ENCODE measurements at regions not wholly inside any gene's neighbourhood (a gene's known extent, or its start where the extent isn't known, plus 50 kb on each side); places are given as distances from the start of the nearest gene placed in this dataset.

DNA sequence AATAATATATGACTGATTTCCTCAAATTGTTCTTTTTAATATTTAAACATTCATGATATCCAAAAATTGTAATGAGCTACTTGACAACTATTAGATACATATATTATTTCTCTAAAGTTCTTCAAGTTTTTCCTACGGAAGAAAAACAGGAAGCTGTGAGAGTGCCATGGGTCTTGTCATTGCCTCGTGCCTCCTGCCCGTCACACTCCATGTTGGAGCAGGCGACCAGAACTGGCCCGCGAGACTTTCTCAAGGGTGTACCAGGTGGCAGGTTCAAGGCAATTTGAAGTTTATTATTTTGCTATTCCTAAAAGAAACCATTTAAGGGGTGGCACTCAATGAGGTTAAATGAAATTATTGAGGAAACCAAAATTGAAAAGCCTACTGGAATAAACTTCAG is 337.2 kb downstream of the HACE1 start:
- Histone ChIP-seq H3K9me3 (no peaks in the 10 kb centered on the region), H3K27me3 (peaks cover 9% of the 10 kb centered on the region), H3K4me1 (peaks cover 0 to 19% (median 7%) of the 10 kb centered on the region in 4 donors), H3K4me3 (no peak overlapping the region), H3K36me3 (no peaks in the 10 kb centered on the region), H3K27ac (no peak overlapping the region)
- intact Hi-C loops (cut with DNase I; ENCODE audit: low total_unique reads) (no loop called here), in situ Hi-C loops (cut with MboI; ENCODE audit: low pct_ligation_motif_present in 1 of 4, low pct_unique_long_range_greater_than_20kb in 1 of 4, low sequenced_read_pairs in 3 of 4) (no loop called here)
- TF ChIP-seq POLR2AphosphoS5 (IDR thresholded peaks at IDR 0.05) (no peak), POLR2A (IDR thresholded peaks at IDR 0.05) (no peak), EP300 (IDR thresholded peaks at IDR 0.05; ENCODE audit: low read depth) (no peak)
- TF ChIP-seq, protein P1, sequence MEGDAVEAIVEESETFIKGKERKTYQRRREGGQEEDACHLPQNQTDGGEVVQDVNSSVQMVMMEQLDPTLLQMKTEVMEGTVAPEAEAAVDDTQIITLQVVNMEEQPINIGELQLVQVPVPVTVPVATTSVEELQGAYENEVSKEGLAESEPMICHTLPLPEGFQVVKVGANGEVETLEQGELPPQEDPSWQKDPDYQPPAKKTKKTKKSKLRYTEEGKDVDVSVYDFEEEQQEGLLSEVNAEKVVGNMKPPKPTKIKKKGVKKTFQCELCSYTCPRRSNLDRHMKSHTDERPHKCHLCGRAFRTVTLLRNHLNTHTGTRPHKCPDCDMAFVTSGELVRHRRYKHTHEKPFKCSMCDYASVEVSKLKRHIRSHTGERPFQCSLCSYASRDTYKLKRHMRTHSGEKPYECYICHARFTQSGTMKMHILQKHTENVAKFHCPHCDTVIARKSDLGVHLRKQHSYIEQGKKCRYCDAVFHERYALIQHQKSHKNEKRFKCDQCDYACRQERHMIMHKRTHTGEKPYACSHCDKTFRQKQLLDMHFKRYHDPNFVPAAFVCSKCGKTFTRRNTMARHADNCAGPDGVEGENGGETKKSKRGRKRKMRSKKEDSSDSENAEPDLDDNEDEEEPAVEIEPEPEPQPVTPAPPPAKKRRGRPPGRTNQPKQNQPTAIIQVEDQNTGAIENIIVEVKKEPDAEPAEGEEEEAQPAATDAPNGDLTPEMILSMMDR (IDR thresholded peaks at IDR 0.05), result no peak
- no peak for DNase-seq
- 73 to 84% methylated on average over 6 of the region's 6 CpGs for WGBS, 2 donors (ENCODE audit: low coverage in 1 of 2)

DNA sequence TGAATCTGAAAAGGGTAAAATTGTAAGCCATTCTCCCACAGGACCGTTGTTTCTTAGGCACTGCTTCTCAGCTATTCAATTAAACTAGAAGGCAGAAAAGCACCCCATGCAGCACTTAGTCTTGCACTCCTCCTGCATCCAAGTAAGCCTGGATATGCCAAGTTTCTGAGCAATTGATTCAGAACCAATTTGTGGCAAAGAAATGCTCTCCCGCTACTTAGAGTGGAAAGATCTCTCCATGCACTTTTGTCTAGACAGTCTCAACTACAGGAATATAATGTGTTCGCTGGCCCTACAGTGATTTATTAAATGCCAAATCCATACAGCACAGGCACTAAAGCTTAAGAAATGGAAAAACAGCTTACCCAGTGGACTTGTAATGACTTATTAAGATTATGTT is 338.5 kb downstream of the HACE1 start:
- TF ChIP-seq POLR2AphosphoS5 (IDR thresholded peaks at IDR 0.05), result no peak
- TF ChIP-seq POLR2A (IDR thresholded peaks at IDR 0.05), result no peak
- no peak for TF ChIP-seq EP300 (IDR thresholded peaks at IDR 0.05; ENCODE audit: low read depth)
- TF ChIP-seq, protein P1 (IDR thresholded peaks at IDR 0.05), result no peak
- Histone ChIP-seq H3K27me3 (peaks cover 9% of the 10 kb centered on the region), H3K4me1 (peaks cover 0 to 8% (median 4%) of the 10 kb centered on the region in 4 donors), H3K27ac (no peak overlapping the region), H3K9me3 (no peaks in the 10 kb centered on the region), H3K36me3 (no peaks in the 10 kb centered on the region), H3K4me3 (no peak overlapping the region)
- in situ Hi-C loops (cut with MboI; ENCODE audit: low pct_ligation_motif_present in 1 of 4, low pct_unique_long_range_greater_than_20kb in 1 of 4, low sequenced_read_pairs in 3 of 4) (no loop called here), intact Hi-C loops (cut with DNase I; ENCODE audit: low total_unique reads) (no loop called here)
- WGBS, 2 donors (ENCODE audit: low coverage in 1 of 2), result 74 to 76% methylated on average over 3 of the region's 3 CpGs
- DNase-seq, result no peak

DNA sequence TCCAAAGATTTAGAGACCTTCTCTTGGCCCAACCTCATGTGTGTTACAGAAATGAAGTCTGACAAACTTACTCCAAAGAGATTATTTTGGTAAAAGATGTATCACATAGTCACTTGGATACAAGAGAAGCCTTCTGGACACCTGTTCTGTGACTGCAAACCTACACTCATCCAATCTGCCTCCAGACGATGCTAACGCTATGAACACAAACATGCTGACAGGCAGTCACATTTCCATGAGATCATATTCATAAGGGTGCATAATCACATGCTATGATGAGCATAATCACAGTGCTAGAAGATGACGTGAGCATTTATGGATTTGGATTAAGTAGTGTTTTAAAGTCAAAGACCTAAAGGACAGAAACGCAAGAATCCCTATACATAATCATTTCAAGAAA is 340.2 kb downstream of the HACE1 start:
- no peaks in the 10 kb centered on the region for H3K36me3 ChIP-seq
- no peaks in the 10 kb centered on the region for H3K4me1 ChIP-seq
- H3K9me3 ChIP-seq, result no peaks in the 10 kb centered on the region
- peaks cover 14% of the 10 kb centered on the region for H3K27me3 ChIP-seq
- H3K27ac ChIP-seq, result no peak overlapping the region
- no peak overlapping the region for H3K4me3 ChIP-seq
- in situ Hi-C loops (cut with MboI; ENCODE audit: low pct_ligation_motif_present in 1 of 4, low pct_unique_long_range_greater_than_20kb in 1 of 4, low sequenced_read_pairs in 3 of 4) (no loop called here), intact Hi-C loops (cut with DNase I; ENCODE audit: low total_unique reads) (no loop called here)
- 75 to 88% methylated on average over 4 of the region's 4 CpGs for WGBS, 2 donors (ENCODE audit: low coverage in 1 of 2)
- no peak for DNase-seq
- TF ChIP-seq POLR2A (IDR thresholded peaks at IDR 0.05), result no peak
- TF ChIP-seq EP300 (IDR thresholded peaks at IDR 0.05; ENCODE audit: low read depth), result no peak
- TF ChIP-seq, protein P1 (IDR thresholded peaks at IDR 0.05), result no peak
- no peak for TF ChIP-seq POLR2AphosphoS5 (IDR thresholded peaks at IDR 0.05)

DNA sequence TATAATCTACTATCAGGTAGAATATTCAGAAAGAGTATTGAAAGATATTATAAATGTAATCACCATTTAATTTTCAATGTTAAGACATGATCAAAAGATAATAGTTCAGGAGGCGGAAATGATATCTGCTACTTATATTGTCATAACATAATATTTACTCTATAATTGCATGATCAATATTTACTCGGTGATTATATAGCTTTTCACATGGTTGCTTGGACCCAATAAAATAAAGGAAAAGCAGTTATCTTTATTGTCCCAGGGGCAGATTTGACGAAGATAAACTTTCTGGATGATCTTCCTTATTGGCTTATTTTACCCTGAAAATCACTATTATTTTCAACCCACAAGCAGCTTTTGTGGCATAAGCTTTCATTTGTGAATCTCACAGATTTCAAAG is 350.4 kb downstream of the HACE1 start:
- 51 to 53% methylated on average over 3 of the region's 3 CpGs for WGBS, 2 donors (ENCODE audit: low coverage in 1 of 2)
- in situ Hi-C loops (cut with MboI; ENCODE audit: low pct_ligation_motif_present in 1 of 4, low pct_unique_long_range_greater_than_20kb in 1 of 4, low sequenced_read_pairs in 3 of 4), result no loop called here
- no peak for TF ChIP-seq POLR2AphosphoS5 (IDR thresholded peaks at IDR 0.05)
- TF ChIP-seq, protein P1 (IDR thresholded peaks at IDR 0.05), result no peak
- TF ChIP-seq EP300 (IDR thresholded peaks at IDR 0.05; ENCODE audit: low read depth), result no peak
- no peak for TF ChIP-seq POLR2A (IDR thresholded peaks at IDR 0.05)

More for the DNA sequence above, 350.4 kb downstream of the HACE1 start:
- Histone ChIP-seq H3K4me3 (no peak overlapping the region), H3K27me3 (peaks cover 56% of the 10 kb centered on the region), H3K27ac (no peak overlapping the region), H3K4me1 (no peaks in the 10 kb centered on the region), H3K36me3 (no peaks in the 10 kb centered on the region), H3K9me3 (no peaks in the 10 kb centered on the region)
- intact Hi-C loops (cut with DNase I; ENCODE audit: low total_unique reads), result no loop called here
- DNase-seq, result no peak
